ENCODE measurements at regions not wholly inside any gene's neighbourhood (a gene's known extent, or its start where the extent isn't known, plus 50 kb on each side); places are given as distances from the start of the nearest gene placed in this dataset.

- TF ChIP-seq CTCF (IDR thresholded peaks at IDR 0.05) (no peak), EP300 (IDR thresholded peaks at IDR 0.05) (no peak), POLR2A (IDR thresholded peaks at IDR 0.05) (no peak)
Observed at GRCh38 chr11:116595305-116595880, 177.4 kb downstream of the BUD13 start.
